H9 (cell line): ENCODE measurements at regions not wholly inside any gene's neighbourhood (a gene's known extent, or its start where the extent isn't known, plus 50 kb on each side); places are given as distances from the start of the nearest gene placed in this dataset.
"Not testable (repeated sequence)": the region's sequence is repeated elsewhere in the genome, so short reads cannot be mapped to it uniquely, and the experiment has no call there.

Experiments
- DNase-seq: peaks from one replicate; pipeline ENCODE4 v3.0.0-alpha.2; 2017
- H2AFZ ChIP-seq: one replicate; pipeline ENCODE4 v1.6.1; 2013; ENCODE audit warnings: mild to moderate bottlenecking, low read length, control low read depth, moderate library complexity
- H2AK5ac ChIP-seq: 2 replicates; pipeline ENCODE4 v1.6.1; 2013; ENCODE audit warnings: low read length, control low read depth, mixed read lengths; ENCODE audit not compliant: insufficient read length
- H2BK120ac ChIP-seq: one replicate; pipeline ENCODE4 v1.6.1; 2013; ENCODE audit warnings: low read depth, mild to moderate bottlenecking, low read length, control low read depth, inconsistent platforms; ENCODE audit not compliant: poor library complexity, severe bottlenecking
- H2BK12ac ChIP-seq: 2 replicates; pipeline ENCODE4 v1.6.1; 2013; ENCODE audit warnings: low read length, control low read depth, mixed read lengths, low read depth; ENCODE audit not compliant: insufficient read length
- H2BK15ac ChIP-seq: 2 replicates; pipeline ENCODE4 v1.6.1; 2013; ENCODE audit warnings: low read depth, low read length, control low read depth
- H2BK20ac ChIP-seq: one replicate; pipeline ENCODE4 v1.6.1; 2013; ENCODE audit warnings: low read depth, mild to moderate bottlenecking, low read length, control low read depth, inconsistent platforms; ENCODE audit not compliant: poor library complexity, severe bottlenecking
- H2BK5ac ChIP-seq: 2 replicates; pipeline ENCODE4 v1.6.1; 2013; ENCODE audit warnings: low read length, control low read depth, mixed read lengths; ENCODE audit not compliant: insufficient read length
- H3K14ac ChIP-seq: 2 replicates; pipeline ENCODE4 v1.6.1; 2013; ENCODE audit warnings: low read length, control low read depth; ENCODE audit not compliant: insufficient read depth
- H3K18ac ChIP-seq: 2 replicates; pipeline ENCODE4 v1.6.1; 2013; ENCODE audit warnings: low read depth, mild to moderate bottlenecking, mixed read lengths, low read length, control low read depth; ENCODE audit not compliant: insufficient read length
- H3K23ac ChIP-seq: 2 replicates; pipeline ENCODE4 v1.6.1; 2013; ENCODE audit warnings: low read length, control low read depth, mixed read lengths, low read depth; ENCODE audit not compliant: insufficient read length
- H3K23me2 ChIP-seq: 2 replicates; pipeline ENCODE4 v1.6.1; 2013; ENCODE audit warnings: low read depth, mild to moderate bottlenecking, mixed read lengths, low read length, control low read depth; ENCODE audit not compliant: insufficient read length, poor library complexity, severe bottlenecking
- H3K27ac ChIP-seq: 2 replicates; pipeline ENCODE4 v1.5.1; 2013; ENCODE audit warnings: low read length, control low read depth, mixed read lengths, low read depth; ENCODE audit not compliant: insufficient read length
- H3K27me3 ChIP-seq: 2 replicates; pipeline ENCODE4 v1.6.1; 2013; ENCODE audit warnings: low read length, control low read depth, inconsistent platforms; ENCODE audit not compliant: insufficient read depth
- H3K4ac ChIP-seq: 2 replicates; pipeline ENCODE4 v1.6.1; 2013; ENCODE audit warnings: low read depth, mild to moderate bottlenecking, control low read depth, inconsistent platforms, low read length, moderate library complexity
- H3K4me1 ChIP-seq: 2 replicates; pipeline ENCODE4 v1.6.1; 2013; ENCODE audit warnings: low read length, control low read depth, inconsistent platforms; ENCODE audit not compliant: insufficient read depth
- H3K4me2 ChIP-seq: 2 replicates; pipeline ENCODE4 v1.6.1; 2013; ENCODE audit warnings: low read length, control low read depth, mixed read lengths; ENCODE audit not compliant: insufficient read length, insufficient read depth
- H3K56ac ChIP-seq: 2 replicates; pipeline ENCODE4 v1.6.1; 2013; ENCODE audit warnings: low read depth, mild to moderate bottlenecking, mixed read lengths, low read length, control low read depth; ENCODE audit not compliant: insufficient read length
- H3K79me1 ChIP-seq: 2 replicates; pipeline ENCODE4 v1.6.1; 2013; ENCODE audit warnings: low read depth, mild to moderate bottlenecking, moderate library complexity, low read length, control low read depth, inconsistent platforms; ENCODE audit not compliant: insufficient read depth, poor library complexity, severe bottlenecking
- H3K79me2 ChIP-seq: 2 replicates; pipeline ENCODE4 v1.6.1; 2013; ENCODE audit warnings: low read length, control low read depth, inconsistent platforms; ENCODE audit not compliant: insufficient read depth
- H3K9ac ChIP-seq: 2 replicates; pipeline ENCODE4 v1.6.1; 2013; ENCODE audit warnings: low read length, control low read depth, mixed read lengths; ENCODE audit not compliant: insufficient read length; ENCODE audit errors: extremely low read depth
- H3K9me3 ChIP-seq: one replicate; pipeline ENCODE4 v1.6.1; 2013; ENCODE audit warnings: low read depth, low read length, inconsistent platforms; ENCODE audit not compliant: control insufficient read depth
- H3T11ph ChIP-seq: one replicate; pipeline ENCODE4 v1.6.1; 2013; ENCODE audit warnings: mild to moderate bottlenecking, low read length, control low read depth, inconsistent platforms
- H4K20me1 ChIP-seq: one replicate; pipeline ENCODE4 v1.6.1; 2013; ENCODE audit not compliant: control insufficient read depth, insufficient read length, insufficient read depth
- H4K5ac ChIP-seq: 2 replicates; pipeline ENCODE4 v1.6.1; 2013; ENCODE audit warnings: low read depth, mild to moderate bottlenecking, mixed read lengths, low read length, control low read depth; ENCODE audit not compliant: insufficient read length
- H4K8ac ChIP-seq: replicated peaks from 2 replicates; pipeline ENCODE4 v1.6.1; 2013; ENCODE audit warnings: low read length, control low read depth, mixed read lengths, low read depth; ENCODE audit not compliant: insufficient read length
- H4K91ac ChIP-seq: 2 replicates; pipeline ENCODE4 v1.6.1; 2013; ENCODE audit warnings: low read depth, mild to moderate bottlenecking, moderate library complexity, mixed read lengths, low read length, control low read depth; ENCODE audit not compliant: insufficient read length
- H3K27ac Mint-ChIP-seq, 3 experiments: 2 replicates in 2 of 3; 3 replicates in 1 of 3; pipeline ENCODE4 v1.8.0; 2020 to 2021; ENCODE audit warnings: mixed read lengths in 3 of 3, mild to moderate bottlenecking in 1 of 3, moderate library complexity in 1 of 3
- H3K27me3 Mint-ChIP-seq: 2 replicates; pipeline ENCODE4 v1.8.0; 2021; ENCODE audit warnings: low read depth, mild to moderate bottlenecking, moderate library complexity, mixed read lengths
- H3K36me3 Mint-ChIP-seq, 3 experiments: 2 replicates in 2 of 3; 3 replicates in 1 of 3; pipeline ENCODE4 v1.8.0; 2020 to 2021; ENCODE audit warnings: low read depth in 3 of 3, mixed read lengths in 3 of 3; ENCODE audit not compliant: insufficient read depth in 1 of 3
- H3K4me1 Mint-ChIP-seq, 2 experiments: 2 replicates each; pipeline ENCODE4 v1.8.0; 2020; ENCODE audit warnings: mixed read lengths in 2 of 2
- H3K4me3 Mint-ChIP-seq, 2 experiments: 2 replicates in 1 of 2; 3 replicates in 1 of 2; pipeline ENCODE4 v1.8.0; 2020 to 2021; ENCODE audit warnings: mild to moderate bottlenecking in 2 of 2, mixed read lengths in 2 of 2, moderate library complexity in 1 of 2
- H3K9me3 Mint-ChIP-seq, 2 experiments: 2 replicates in 1 of 2; 3 replicates in 1 of 2; pipeline ENCODE4 v1.8.0; 2020; ENCODE audit warnings: mild to moderate bottlenecking in 2 of 2, mixed read lengths in 2 of 2, moderate library complexity in 1 of 2
- WGBS: extraction: QIAGEN DNeasy Blood & Tissue Kit; methylation state at CpG from one replicate; pipeline ENCODE4 v1.1.7; 2013; ENCODE audit warnings: missing lambda C conversion rate, low lambda C conversion rate, mixed read lengths; ENCODE audit not compliant: insufficient read length; ENCODE audit errors: extremely low coverage; 5-methylcytosine and 5-hydroxymethylcytosine counted together
- TF ChIP-seq, protein P1 (sequence below): fragments of 200-600 bp; sonication (generic); conservative IDR thresholded peaks from 3 replicates; pipeline ENCODE4 v1.8.0; 2021; ENCODE audit warnings: antibody characterized with exemption, mild to moderate bottlenecking

- Histone ChIP-seq H2BK5ac (no peak overlapping the region), H3K79me1 (no peaks in the 10 kb centered on the region), H2AK5ac (no peak overlapping the region), H3T11ph (no peak overlapping the region), H3K79me2 (no peaks in the 10 kb centered on the region), H2BK12ac (no peak overlapping the region), H3K4me1 (no peaks in the 10 kb centered on the region), H2BK15ac (no peak overlapping the region), H3K23ac (no peak overlapping the region), H3K18ac (no peak overlapping the region), H2BK20ac (no peak overlapping the region), H3K4me2 (no peak overlapping the region), H3K27me3 (no peaks in the 10 kb centered on the region), H4K5ac (no peak overlapping the region), H4K20me1 (no peaks in the 10 kb centered on the region), H3K4ac (no peak overlapping the region), H2AFZ (no peak overlapping the region), H3K23me2 (no peaks in the 10 kb centered on the region), H3K9ac (no peak overlapping the region), H3K27ac (no peak overlapping the region), H2BK120ac (no peak overlapping the region), H4K91ac (no peak overlapping the region), H3K14ac (no peak overlapping the region), H3K56ac (no peak overlapping the region), H4K8ac (no peak overlapping the region), H3K9me3 (peaks cover 66% of the 10 kb centered on the region)
- H3K9me3 Mint-ChIP-seq: peaks cover 59 to 88% of the 10 kb centered on the region in 2 experiments
- no peak overlapping the region for H3K4me3 Mint-ChIP-seq
- no CpG with 5 or more reads among the region's 2 CpGs for WGBS
- H3K36me3 Mint-ChIP-seq: peaks cover 0 to 20% (median 0%) of the 10 kb centered on the region in 3 experiments; a peak in 3 of 7 replicates
- no peaks in the 10 kb centered on the region for H3K4me1 Mint-ChIP-seq
- TF ChIP-seq, protein P1, sequence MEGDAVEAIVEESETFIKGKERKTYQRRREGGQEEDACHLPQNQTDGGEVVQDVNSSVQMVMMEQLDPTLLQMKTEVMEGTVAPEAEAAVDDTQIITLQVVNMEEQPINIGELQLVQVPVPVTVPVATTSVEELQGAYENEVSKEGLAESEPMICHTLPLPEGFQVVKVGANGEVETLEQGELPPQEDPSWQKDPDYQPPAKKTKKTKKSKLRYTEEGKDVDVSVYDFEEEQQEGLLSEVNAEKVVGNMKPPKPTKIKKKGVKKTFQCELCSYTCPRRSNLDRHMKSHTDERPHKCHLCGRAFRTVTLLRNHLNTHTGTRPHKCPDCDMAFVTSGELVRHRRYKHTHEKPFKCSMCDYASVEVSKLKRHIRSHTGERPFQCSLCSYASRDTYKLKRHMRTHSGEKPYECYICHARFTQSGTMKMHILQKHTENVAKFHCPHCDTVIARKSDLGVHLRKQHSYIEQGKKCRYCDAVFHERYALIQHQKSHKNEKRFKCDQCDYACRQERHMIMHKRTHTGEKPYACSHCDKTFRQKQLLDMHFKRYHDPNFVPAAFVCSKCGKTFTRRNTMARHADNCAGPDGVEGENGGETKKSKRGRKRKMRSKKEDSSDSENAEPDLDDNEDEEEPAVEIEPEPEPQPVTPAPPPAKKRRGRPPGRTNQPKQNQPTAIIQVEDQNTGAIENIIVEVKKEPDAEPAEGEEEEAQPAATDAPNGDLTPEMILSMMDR: no peak
- no peaks in the 10 kb centered on the region for H3K27me3 Mint-ChIP-seq
- DNase-seq: no peak
- no peak overlapping the region for H3K27ac Mint-ChIP-seq
Measured at GRCh38 chrX:135652602-135653001, 60.8 kb upstream of the CT45A1 start.

DNA sequence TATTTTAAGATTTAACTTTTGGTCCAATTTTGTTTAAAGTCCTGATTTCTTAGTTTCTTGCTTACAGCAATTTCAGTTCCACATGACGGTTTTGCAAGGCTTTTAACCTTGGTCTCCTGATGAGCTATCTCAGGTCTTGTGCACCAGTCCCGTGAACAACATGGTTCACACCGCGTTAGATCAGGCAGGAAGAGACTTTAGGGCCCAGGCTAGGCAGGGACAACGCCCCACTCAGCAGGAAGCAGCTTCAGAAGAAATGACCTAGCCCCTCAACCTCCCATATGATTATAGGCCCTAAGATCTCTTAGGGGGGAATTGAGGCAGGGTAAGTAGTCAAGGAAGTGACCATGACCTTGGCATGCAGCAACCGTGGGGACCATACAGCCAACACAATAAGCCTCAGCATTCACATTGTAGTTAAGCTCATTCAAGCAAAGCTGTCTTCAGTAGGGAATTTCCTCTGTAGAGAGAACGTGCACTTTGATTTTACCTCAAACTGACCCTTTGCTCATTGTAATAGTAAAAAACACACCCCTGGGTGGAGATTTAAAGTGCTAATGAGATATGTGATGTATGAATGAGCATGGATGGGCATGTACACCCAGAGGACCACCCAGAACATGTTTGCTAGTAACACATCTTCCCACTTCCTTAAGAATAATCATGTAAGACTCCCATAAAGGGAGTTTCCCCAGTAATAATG, 55.3 kb upstream of the CT45A1 start:
- not testable (repeated sequence) for H3K14ac ChIP-seq
- H3K36me3 Mint-ChIP-seq: peaks cover 0 to 31% (median 1%) of the 10 kb centered on the region in 3 experiments; a peak in 4 of 7 replicates

More for the DNA sequence above, 55.3 kb upstream of the CT45A1 start:
- not testable (repeated sequence) for H4K91ac ChIP-seq, H3T11ph ChIP-seq, H3K79me1 ChIP-seq, H3K23ac ChIP-seq, H4K20me1 ChIP-seq, H2AFZ ChIP-seq, H3K23me2 ChIP-seq, H3K27ac Mint-ChIP-seq, H3K27me3 Mint-ChIP-seq, H3K4ac ChIP-seq, H3K27ac ChIP-seq, H3K4me1 ChIP-seq, H2BK5ac ChIP-seq, H2BK15ac ChIP-seq, H3K9ac ChIP-seq, H3K79me2 ChIP-seq, H2BK20ac ChIP-seq, H3K56ac ChIP-seq, H3K27me3 ChIP-seq, H2BK12ac ChIP-seq, H3K4me3 Mint-ChIP-seq, H2BK120ac ChIP-seq, H3K18ac ChIP-seq, H3K4me2 ChIP-seq, H4K5ac ChIP-seq, H2AK5ac ChIP-seq, H3K4me1 Mint-ChIP-seq, H4K8ac ChIP-seq, DNase-seq
- H3K9me3 Mint-ChIP-seq: peaks cover 70 to 85% of the 10 kb centered on the region in 2 experiments
- no CpG with 5 or more reads among the region's 7 CpGs for WGBS
- H3K9me3 ChIP-seq: peaks cover 29% of the 10 kb centered on the region
